ENCODE measurements at regions not wholly inside any gene's neighbourhood (a gene's known extent, or its start where the extent isn't known, plus 50 kb on each side); places are given as distances from the start of the nearest gene placed in this dataset.

GRCh38 chr19:5207806-5208205 is 132.8 kb downstream of the PTPRS start:
- Histone ChIP-seq H3K27ac (no peak overlapping the region), H3K27me3 (no peaks in the 10 kb centered on the region), H3K4me1 (no peaks in the 10 kb centered on the region), H3K36me3 (peaks cover 0 to 9% (median 0%) of the 10 kb centered on the region in 4 donors), H3K4me3 (no peak overlapping the region), H3K9me3 (no peaks in the 10 kb centered on the region)
- intact Hi-C loops (cut with DNase I; ENCODE audit: low total_unique reads) (no loop called here), in situ Hi-C loops (cut with MboI; ENCODE audit: low pct_ligation_motif_present in 1 of 4, low pct_unique_long_range_greater_than_20kb in 1 of 4, low sequenced_read_pairs in 3 of 4) (no loop called here)
- no peak for TF ChIP-seq POLR2A (IDR thresholded peaks at IDR 0.05)
- WGBS, 2 donors (ENCODE audit: low coverage in 1 of 2), result 94% methylated on average over 6 to 17 of the region's 17 CpGs
- DNase-seq, result no peak

DNA sequence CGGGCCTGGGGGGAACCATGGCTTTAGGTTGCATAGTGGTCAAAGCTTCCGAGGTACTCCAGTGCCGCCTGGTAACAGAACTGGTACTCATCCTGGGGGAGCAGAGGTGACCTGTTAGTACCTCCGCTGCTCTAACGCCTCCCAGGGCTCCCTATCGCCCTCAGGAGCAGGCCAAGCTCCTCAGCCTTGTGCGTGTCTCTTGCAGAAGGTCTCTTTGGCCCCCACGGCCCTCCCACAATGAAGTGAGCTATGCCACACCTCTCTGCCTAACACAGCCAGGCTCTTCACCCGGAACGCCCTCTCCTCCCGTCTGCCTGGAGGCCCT is 133.9 kb downstream of the PTPRS start:
- 58 to 76% methylated on average over 6 to 9 of the region's 11 CpGs for WGBS, 2 donors (ENCODE audit: low coverage in 1 of 2)
- intact Hi-C loops (cut with DNase I; ENCODE audit: low total_unique reads), result no loop called here
- Histone ChIP-seq H3K4me1 (no peaks in the 10 kb centered on the region), H3K9me3 (no peaks in the 10 kb centered on the region), H3K27ac (no peak overlapping the region), H3K36me3 (peaks cover 0 to 9% (median 0%) of the 10 kb centered on the region in 4 donors), H3K27me3 (no peaks in the 10 kb centered on the region), H3K4me3 (no peak overlapping the region)
- DNase-seq, result no peak
- TF ChIP-seq POLR2AphosphoS5 (IDR thresholded peaks at IDR 0.05) (no peak), POLR2A (IDR thresholded peaks at IDR 0.05) (no peak), EP300 (IDR thresholded peaks at IDR 0.05; ENCODE audit: low read depth) (no peak)
- TF ChIP-seq, protein P1, sequence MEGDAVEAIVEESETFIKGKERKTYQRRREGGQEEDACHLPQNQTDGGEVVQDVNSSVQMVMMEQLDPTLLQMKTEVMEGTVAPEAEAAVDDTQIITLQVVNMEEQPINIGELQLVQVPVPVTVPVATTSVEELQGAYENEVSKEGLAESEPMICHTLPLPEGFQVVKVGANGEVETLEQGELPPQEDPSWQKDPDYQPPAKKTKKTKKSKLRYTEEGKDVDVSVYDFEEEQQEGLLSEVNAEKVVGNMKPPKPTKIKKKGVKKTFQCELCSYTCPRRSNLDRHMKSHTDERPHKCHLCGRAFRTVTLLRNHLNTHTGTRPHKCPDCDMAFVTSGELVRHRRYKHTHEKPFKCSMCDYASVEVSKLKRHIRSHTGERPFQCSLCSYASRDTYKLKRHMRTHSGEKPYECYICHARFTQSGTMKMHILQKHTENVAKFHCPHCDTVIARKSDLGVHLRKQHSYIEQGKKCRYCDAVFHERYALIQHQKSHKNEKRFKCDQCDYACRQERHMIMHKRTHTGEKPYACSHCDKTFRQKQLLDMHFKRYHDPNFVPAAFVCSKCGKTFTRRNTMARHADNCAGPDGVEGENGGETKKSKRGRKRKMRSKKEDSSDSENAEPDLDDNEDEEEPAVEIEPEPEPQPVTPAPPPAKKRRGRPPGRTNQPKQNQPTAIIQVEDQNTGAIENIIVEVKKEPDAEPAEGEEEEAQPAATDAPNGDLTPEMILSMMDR (IDR thresholded peaks at IDR 0.05), result no peak
- in situ Hi-C loops (cut with MboI; ENCODE audit: low pct_ligation_motif_present in 1 of 4, low pct_unique_long_range_greater_than_20kb in 1 of 4, low sequenced_read_pairs in 3 of 4), result no loop called here

GRCh38 chr19:5205937-5206750 is 134.5 kb downstream of the PTPRS start:
- TF ChIP-seq, protein P1 (IDR thresholded peaks at IDR 0.05), result no peak
- TF ChIP-seq EP300 (IDR thresholded peaks at IDR 0.05; ENCODE audit: low read depth) (no peak), POLR2A (IDR thresholded peaks at IDR 0.05) (no peak), POLR2AphosphoS5 (IDR thresholded peaks at IDR 0.05) (no peak)
- Histone ChIP-seq H3K4me1 (no peaks in the 10 kb centered on the region), H3K36me3 (peaks cover 0 to 4% (median 0%) of the 10 kb centered on the region in 4 donors), H3K27me3 (no peaks in the 10 kb centered on the region), H3K27ac (no peak overlapping the region), H3K4me3 (no peak overlapping the region), H3K9me3 (peaks cover 4 to 6% of the 10 kb centered on the region in 2 donors)
- in situ Hi-C loops (cut with MboI; ENCODE audit: low pct_ligation_motif_present in 1 of 4, low pct_unique_long_range_greater_than_20kb in 1 of 4, low sequenced_read_pairs in 3 of 4), result no loop called here
- intact Hi-C loops (cut with DNase I; ENCODE audit: low total_unique reads), result no loop called here
- 74 to 77% methylated on average over 13 to 29 of the region's 29 CpGs for WGBS, 2 donors (ENCODE audit: low coverage in 1 of 2)
- DNase-seq, result no peak

GRCh38 chr19:5205381-5205780 is 135.2 kb downstream of the PTPRS start:
- intact Hi-C loops (cut with DNase I; ENCODE audit: low total_unique reads), result no loop called here
- Histone ChIP-seq H3K4me3 (no peak overlapping the region), H3K27ac (no peak overlapping the region), H3K36me3 (no peaks in the 10 kb centered on the region), H3K9me3 (peaks cover 12% of the 10 kb centered on the region in 2 donors), H3K27me3 (no peaks in the 10 kb centered on the region), H3K4me1 (no peaks in the 10 kb centered on the region)
- in situ Hi-C loops (cut with MboI; ENCODE audit: low pct_ligation_motif_present in 1 of 4, low pct_unique_long_range_greater_than_20kb in 1 of 4, low sequenced_read_pairs in 3 of 4), result no loop called here
- 87 to 92% methylated on average over 5 to 13 of the region's 13 CpGs for WGBS, 2 donors (ENCODE audit: low coverage in 1 of 2)
- no peak for TF ChIP-seq POLR2AphosphoS5 (IDR thresholded peaks at IDR 0.05)
- no peak for TF ChIP-seq POLR2A (IDR thresholded peaks at IDR 0.05)
- no peak for TF ChIP-seq EP300 (IDR thresholded peaks at IDR 0.05; ENCODE audit: low read depth)
- TF ChIP-seq, protein P1 (IDR thresholded peaks at IDR 0.05), result no peak
- DNase-seq, result no peak

DNA sequence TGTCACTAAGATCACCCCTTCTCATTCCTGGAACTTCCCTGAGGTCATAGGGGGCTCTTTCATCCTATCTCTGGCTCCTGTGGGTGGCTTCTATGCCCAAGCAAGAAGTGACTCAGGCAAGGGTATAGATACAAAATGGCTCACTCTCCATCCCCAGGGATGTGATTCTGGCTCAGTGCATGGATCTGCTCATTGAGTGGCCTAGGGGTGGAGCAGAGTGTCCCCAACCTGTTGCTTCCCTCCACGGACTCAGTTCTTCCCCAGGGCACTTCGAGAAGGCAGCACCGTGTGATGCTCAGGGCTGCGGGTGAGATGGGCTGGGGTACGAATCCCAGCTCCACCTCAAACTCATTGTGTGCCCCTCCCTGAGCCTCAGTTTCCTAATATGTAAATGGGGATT is 136.4 kb downstream of the PTPRS start:
- Histone ChIP-seq H3K36me3 (no peaks in the 10 kb centered on the region), H3K4me1 (no peaks in the 10 kb centered on the region), H3K4me3 (no peak overlapping the region), H3K27ac (no peak overlapping the region), H3K27me3 (no peaks in the 10 kb centered on the region), H3K9me3 (peaks cover 15 to 16% of the 10 kb centered on the region in 2 donors)
- WGBS, 2 donors (ENCODE audit: low coverage in 1 of 2), result 93 to 100% methylated on average over 2 to 5 of the region's 5 CpGs
- no peak for TF ChIP-seq POLR2A (IDR thresholded peaks at IDR 0.05)
- TF ChIP-seq EP300 (IDR thresholded peaks at IDR 0.05; ENCODE audit: low read depth), result no peak
- TF ChIP-seq, protein P1 (IDR thresholded peaks at IDR 0.05), result no peak
- TF ChIP-seq POLR2AphosphoS5 (IDR thresholded peaks at IDR 0.05), result no peak
- in situ Hi-C loops (cut with MboI; ENCODE audit: low pct_ligation_motif_present in 1 of 4, low pct_unique_long_range_greater_than_20kb in 1 of 4, low sequenced_read_pairs in 3 of 4), result no loop called here
- DNase-seq, result no peak
- intact Hi-C loops (cut with DNase I; ENCODE audit: low total_unique reads), result no loop called here

Measured in transverse colon (tissue), 4 donors.